ENCODE measurements at regions not wholly inside any gene's neighbourhood (a gene's known extent, or its start where the extent isn't known, plus 50 kb on each side); places are given as distances from the start of the nearest gene placed in this dataset.

DNA sequence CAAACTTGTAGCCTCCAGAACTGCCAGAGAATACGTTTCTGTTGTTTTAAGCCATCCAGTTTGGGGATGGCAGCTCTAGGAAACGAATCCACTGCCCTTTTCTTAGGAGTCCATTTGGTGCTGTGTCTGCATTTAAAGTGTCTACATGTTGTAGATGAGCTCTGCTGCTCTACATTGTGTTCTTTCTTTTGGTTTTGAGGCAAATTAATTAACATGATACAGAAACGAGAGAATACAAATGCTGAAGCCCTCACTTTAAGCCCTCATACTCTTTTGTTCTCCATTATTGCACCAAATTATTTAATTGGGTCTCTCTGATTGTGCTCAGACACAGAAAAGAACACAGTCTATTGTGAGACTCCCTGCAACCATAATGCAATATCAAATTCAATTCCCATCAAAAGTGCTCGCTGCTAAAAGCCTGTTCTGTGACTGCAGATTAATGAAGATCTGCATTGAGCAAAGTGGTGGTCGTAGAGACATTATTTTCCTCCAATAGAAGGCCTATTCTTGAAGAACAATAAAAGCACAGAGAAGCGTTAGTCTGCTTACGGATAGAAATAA, 166.3 kb upstream of the SOX21 start:
- Histone ChIP-seq H3K9ac (ENCODE audit: insufficient read depth in 1 of 2, low read length in 2 of 2) (no peak overlapping the region), H3K27me3 (ENCODE audit: control insufficient read depth in 3 of 3, insufficient read depth in 3 of 3, low read length in 2 of 3) (peaks cover 0 to 2% (median 0%) of the 10 kb centered on the region in 3 donors), H3K27ac (ENCODE audit: low read depth in 1 of 2, low read length in 1 of 2) (no peak overlapping the region), H3K9me3 (ENCODE audit: control insufficient read depth in 4 of 4, insufficient read depth in 3 of 4, low read length in 3 of 4) (peaks cover 0 to 4% (median 0%) of the 10 kb centered on the region in 4 donors), H3K4me1 (ENCODE audit: control insufficient read depth in 5 of 5, insufficient read depth in 5 of 5, low read length in 5 of 5) (no peaks in the 10 kb centered on the region), H3K4me3 (no peak overlapping the region), H3K36me3 (ENCODE audit: control insufficient read depth in 4 of 4, insufficient read depth in 4 of 4, low read length in 4 of 4) (no peaks in the 10 kb centered on the region)
- TF ChIP-seq, protein P1, sequence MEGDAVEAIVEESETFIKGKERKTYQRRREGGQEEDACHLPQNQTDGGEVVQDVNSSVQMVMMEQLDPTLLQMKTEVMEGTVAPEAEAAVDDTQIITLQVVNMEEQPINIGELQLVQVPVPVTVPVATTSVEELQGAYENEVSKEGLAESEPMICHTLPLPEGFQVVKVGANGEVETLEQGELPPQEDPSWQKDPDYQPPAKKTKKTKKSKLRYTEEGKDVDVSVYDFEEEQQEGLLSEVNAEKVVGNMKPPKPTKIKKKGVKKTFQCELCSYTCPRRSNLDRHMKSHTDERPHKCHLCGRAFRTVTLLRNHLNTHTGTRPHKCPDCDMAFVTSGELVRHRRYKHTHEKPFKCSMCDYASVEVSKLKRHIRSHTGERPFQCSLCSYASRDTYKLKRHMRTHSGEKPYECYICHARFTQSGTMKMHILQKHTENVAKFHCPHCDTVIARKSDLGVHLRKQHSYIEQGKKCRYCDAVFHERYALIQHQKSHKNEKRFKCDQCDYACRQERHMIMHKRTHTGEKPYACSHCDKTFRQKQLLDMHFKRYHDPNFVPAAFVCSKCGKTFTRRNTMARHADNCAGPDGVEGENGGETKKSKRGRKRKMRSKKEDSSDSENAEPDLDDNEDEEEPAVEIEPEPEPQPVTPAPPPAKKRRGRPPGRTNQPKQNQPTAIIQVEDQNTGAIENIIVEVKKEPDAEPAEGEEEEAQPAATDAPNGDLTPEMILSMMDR (IDR thresholded peaks at IDR 0.05; ENCODE audit: control extremely low read depth, extremely low read depth): no peak
- no peak for DNase-seq
- WGBS, 2 donors: 85 to 91% methylated on average over 7 of the region's 7 CpGs
- no peak for ATAC-seq (ENCODE audit: insufficient read depth, low FRiP score)

DNA sequence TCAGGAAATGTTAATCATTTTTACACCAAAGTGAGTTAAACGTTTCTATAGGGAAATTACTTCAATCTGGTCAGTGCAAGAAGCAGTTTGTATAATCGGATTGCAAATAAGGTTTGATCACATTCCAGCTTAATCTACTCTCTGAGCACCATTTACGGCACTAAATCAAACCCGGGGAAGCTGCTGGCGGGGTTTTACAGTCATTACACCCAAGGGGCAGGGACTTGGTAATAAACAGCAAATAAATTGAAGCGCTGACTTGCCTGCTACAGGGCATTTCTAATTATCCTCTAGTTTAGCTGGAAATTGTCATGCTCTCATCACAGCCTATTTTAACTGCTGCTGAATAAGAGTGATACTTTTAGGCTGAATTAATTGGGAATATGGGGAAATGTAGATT, 152.1 kb upstream of the SOX21 start:
- ATAC-seq (ENCODE audit: insufficient read depth, low FRiP score): no peak
- Histone ChIP-seq H3K9me3 (ENCODE audit: control insufficient read depth in 4 of 4, insufficient read depth in 3 of 4, low read length in 3 of 4) (no peaks in the 10 kb centered on the region), H3K4me3 (no peak overlapping the region), H3K36me3 (ENCODE audit: control insufficient read depth in 4 of 4, insufficient read depth in 4 of 4, low read length in 4 of 4) (no peaks in the 10 kb centered on the region), H3K27me3 (ENCODE audit: control insufficient read depth in 3 of 3, insufficient read depth in 3 of 3, low read length in 2 of 3) (peaks cover 0 to 14% (median 4%) of the 10 kb centered on the region in 3 donors), H3K9ac (ENCODE audit: insufficient read depth in 1 of 2, low read length in 2 of 2) (no peak overlapping the region), H3K27ac (ENCODE audit: low read depth in 1 of 2, low read length in 1 of 2) (no peak overlapping the region), H3K4me1 (ENCODE audit: control insufficient read depth in 5 of 5, insufficient read depth in 5 of 5, low read length in 5 of 5) (peaks cover 0 to 14% (median 0%) of the 10 kb centered on the region in 5 donors)
- TF ChIP-seq, protein P1 (IDR thresholded peaks at IDR 0.05; ENCODE audit: control extremely low read depth, extremely low read depth): no peak
- DNase-seq: peak in 2 of 3 donors; percentile 6 to 15
- WGBS, 2 donors: 48 to 60% methylated on average over 6 of the region's 6 CpGs

- DNase-seq: peak in 2 of 3 donors; percentile 29 to 41
- WGBS, 2 donors: 7 to 15% methylated on average over 8 of the region's 8 CpGs
- Histone ChIP-seq H3K27me3 (ENCODE audit: control insufficient read depth in 3 of 3, insufficient read depth in 3 of 3, low read length in 2 of 3) (peaks cover 0 to 14% (median 4%) of the 10 kb centered on the region in 3 donors), H3K9ac (ENCODE audit: insufficient read depth in 1 of 2, low read length in 2 of 2) (no peak overlapping the region), H3K9me3 (ENCODE audit: control insufficient read depth in 4 of 4, insufficient read depth in 3 of 4, low read length in 3 of 4) (no peaks in the 10 kb centered on the region), H3K36me3 (ENCODE audit: control insufficient read depth in 4 of 4, insufficient read depth in 4 of 4, low read length in 4 of 4) (no peaks in the 10 kb centered on the region), H3K4me3 (no peak overlapping the region), H3K27ac (ENCODE audit: low read depth in 1 of 2, low read length in 1 of 2) (peak overlapping the region in 1 of 2 donors; percentile 44), H3K4me1 (ENCODE audit: control insufficient read depth in 5 of 5, insufficient read depth in 5 of 5, low read length in 5 of 5) (peaks cover 0 to 21% (median 2%) of the 10 kb centered on the region in 5 donors)
- ATAC-seq (ENCODE audit: insufficient read depth, low FRiP score): no peak
- TF ChIP-seq, protein P1 (IDR thresholded peaks at IDR 0.05; ENCODE audit: control extremely low read depth, extremely low read depth): no peak
Measured at GRCh38 chr13:94860981-94861407, 148.6 kb upstream of the SOX21 start.

DNA sequence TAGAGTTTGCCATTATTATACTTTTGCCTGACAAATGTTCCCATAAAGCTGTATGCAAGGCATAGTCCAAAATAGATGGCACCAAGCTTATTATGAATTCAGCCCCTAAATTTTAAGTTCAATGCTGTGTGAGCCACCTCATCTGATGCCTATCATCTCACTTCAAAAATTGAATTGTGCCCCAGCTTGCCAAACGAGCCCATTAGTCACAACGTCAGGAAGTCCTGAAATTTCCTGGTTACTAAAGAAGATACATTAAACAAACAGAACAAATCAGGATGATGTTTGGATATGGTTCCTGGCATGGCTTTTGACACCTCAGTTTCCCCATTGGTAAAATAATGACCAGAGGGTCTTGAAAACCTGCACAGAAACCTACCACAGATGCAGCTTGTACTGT, 147.5 kb upstream of the SOX21 start:
- Histone ChIP-seq H3K4me1 (ENCODE audit: control insufficient read depth in 5 of 5, insufficient read depth in 5 of 5, low read length in 5 of 5) (peaks cover 0 to 21% (median 2%) of the 10 kb centered on the region in 5 donors), H3K4me3 (no peak overlapping the region), H3K27ac (ENCODE audit: low read depth in 1 of 2, low read length in 1 of 2) (peak overlapping the region in 1 of 2 donors; percentile 54), H3K9ac (ENCODE audit: insufficient read depth in 1 of 2, low read length in 2 of 2) (no peak overlapping the region), H3K36me3 (ENCODE audit: control insufficient read depth in 4 of 4, insufficient read depth in 4 of 4, low read length in 4 of 4) (no peaks in the 10 kb centered on the region), H3K27me3 (ENCODE audit: control insufficient read depth in 3 of 3, insufficient read depth in 3 of 3, low read length in 2 of 3) (peaks cover 0 to 8% (median 2%) of the 10 kb centered on the region in 3 donors), H3K9me3 (ENCODE audit: control insufficient read depth in 4 of 4, insufficient read depth in 3 of 4, low read length in 3 of 4) (no peaks in the 10 kb centered on the region)
- ATAC-seq (ENCODE audit: insufficient read depth, low FRiP score): no peak
- TF ChIP-seq, protein P1 (IDR thresholded peaks at IDR 0.05; ENCODE audit: control extremely low read depth, extremely low read depth): no peak
- peak in 1 of 3 donors; percentile 5 for DNase-seq
- 30 to 35% methylated on average over 2 of the region's 2 CpGs for WGBS, 2 donors
